H1 (cell line): ENCODE measurements at regions not wholly inside any gene's neighbourhood (a gene's known extent, or its start where the extent isn't known, plus 50 kb on each side); places are given as distances from the start of the nearest gene placed in this dataset.

Experiments used
- CEBPB ChIP-seq: IDR thresholded peaks from 2 replicates; pipeline ENCODE4 v1.6.1; 2012; ENCODE audit warnings: low read depth, low read length
- CTCF ChIP-seq, 3 experiments: IDR thresholded peaks; 1 replicate in 2 of 3; 2 replicates in 1 of 3; pipeline versions ENCODE4 v1.5.1 to v1.6.1; 2011; ENCODE audit warnings: low read length in 3 of 3, mild to moderate bottlenecking in 3 of 3, inconsistent platforms in 2 of 3, low read depth in 1 of 3, moderate library complexity in 1 of 3; ENCODE audit not compliant: insufficient read depth in 1 of 3; ENCODE audit errors: control extremely low read depth in 1 of 3
- EZH2 ChIP-seq: fragments of 200-600 bp; sonication (generic); IDR thresholded peaks from 2 replicates; pipeline ENCODE4 v1.7.1; 2012; ENCODE audit warnings: low read depth, mild to moderate bottlenecking, moderate library complexity, low read length, inconsistent platforms; ENCODE audit not compliant: severe bottlenecking
- JUN ChIP-seq: IDR thresholded peaks from 2 replicates; pipeline ENCODE4 v1.6.1; 2011; ENCODE audit warnings: low read depth, mild to moderate bottlenecking, improper control_type of control experiment, low read length
- POLR2A ChIP-seq, 2 experiments: IDR thresholded peaks; 1 replicate in 1 of 2; 2 replicates in 1 of 2; pipeline ENCODE4 v1.6.1; 2011; ENCODE audit warnings: low read depth in 2 of 2, low read length in 2 of 2, mild to moderate bottlenecking in 2 of 2; ENCODE audit errors: control extremely low read depth in 1 of 2
- POLR2AphosphoS5 ChIP-seq: IDR thresholded peaks from 2 replicates; pipeline ENCODE4 v1.6.1; 2011; ENCODE audit warnings: low read depth, low read length
- SIN3A ChIP-seq, 2 experiments: IDR thresholded peaks in 1 of 2; conservative IDR thresholded peaks in 1 of 2; 2 replicates each; pipeline ENCODE4 v1.6.1; 2011 to 2012; ENCODE audit warnings: low read length in 2 of 2, improper control_type of control experiment in 1 of 2, low read depth in 1 of 2, mild to moderate bottlenecking in 1 of 2
- YY1 ChIP-seq: IDR thresholded peaks from 2 replicates; pipeline ENCODE4 v1.6.1; 2011; ENCODE audit warnings: low read depth, mild to moderate bottlenecking, low read length

- TF ChIP-seq POLR2A (IDR thresholded peaks at IDR 0.05; ENCODE audit: control extremely low read depth in 1 of 2, low read depth in 2 of 2, low read length in 2 of 2) (no peak), CTCF (IDR thresholded peaks at IDR 0.05; ENCODE audit: control extremely low read depth in 1 of 3, insufficient read depth in 1 of 3, low read depth in 1 of 3, low read length in 3 of 3) (no peak), SIN3A (conservative IDR thresholded peaks at IDR 0.05 in 1 of 2, IDR thresholded peaks at IDR 0.05 in 1 of 2; ENCODE audit: low read depth in 1 of 2, low read length in 2 of 2) (no peak), CEBPB (no peak), YY1 (no peak), JUN (no peak), POLR2AphosphoS5 (no peak), EZH2 (no peak)
Observed at GRCh38 chr2:8622199-8622911, 59.5 kb upstream of the ID2 start.
